Inflammatory macrophage (primary cell): ENCODE measurements at regions not wholly inside any gene's neighbourhood (a gene's known extent, or its start where the extent isn't known, plus 50 kb on each side); places are given as distances from the start of the nearest gene placed in this dataset.
"Not testable (repeated sequence)": the region's sequence is repeated elsewhere in the genome, so short reads cannot be mapped to it uniquely, and the experiment has no call there.

Experiments
- DNase-seq, 2 donors: peaks; one replicate each; pipeline ENCODE4 v3.0.0-alpha.2; 2020 to 2022

- DNase-seq: no peak
These were observed 89.0 kb upstream of the SFSWAP start for GRCh38 chr12:131621701-131622421.

- no peak for DNase-seq
These were observed 88.4 kb upstream of the SFSWAP start for GRCh38 chr12:131622422-131622955.

GRCh38 chr12:131623404-131624368 is 87.2 kb upstream of the SFSWAP start:
- DNase-seq: not testable (repeated sequence)

GRCh38 chr12:131624369-131624739 is 86.5 kb upstream of the SFSWAP start:
- not testable (repeated sequence) for DNase-seq

- not testable (repeated sequence) for DNase-seq
These were observed 86.0 kb upstream of the SFSWAP start for GRCh38 chr12:131624756-131625501.

- DNase-seq: not testable (repeated sequence)
These were observed 84.7 kb upstream of the SFSWAP start for GRCh38 chr12:131625966-131626722.

GRCh38 chr12:131627151-131628022 is 83.5 kb upstream of the SFSWAP start:
- not testable (repeated sequence) for DNase-seq

GRCh38 chr12:131628023-131628740 is 82.7 kb upstream of the SFSWAP start:
- DNase-seq: no peak

- DNase-seq: no peak
These were observed 82.0 kb upstream of the SFSWAP start for GRCh38 chr12:131628766-131629448.

GRCh38 chr12:131631230-131631629 is 79.7 kb upstream of the SFSWAP start:
- DNase-seq: no peak

- DNase-seq: not testable (repeated sequence)
These were observed 78.8 kb upstream of the SFSWAP start for GRCh38 chr12:131631889-131632651.

GRCh38 chr12:131632652-131633023 is 78.3 kb upstream of the SFSWAP start:
- DNase-seq: not testable (repeated sequence)

- DNase-seq: not testable (repeated sequence)
These were observed 77.3 kb upstream of the SFSWAP start for GRCh38 chr12:131633610-131634009.

GRCh38 chr12:131634037-131634436 is 76.9 kb upstream of the SFSWAP start:
- DNase-seq: no peak

- DNase-seq: not testable (repeated sequence)
These were observed 75.9 kb upstream of the SFSWAP start for GRCh38 chr12:131635012-131635411.

GRCh38 chr12:131635491-131636122 is 75.3 kb upstream of the SFSWAP start:
- DNase-seq: no peak

GRCh38 chr12:131636266-131636665 is 74.6 kb upstream of the SFSWAP start:
- no peak for DNase-seq
